ENCODE measurements at regions not wholly inside any gene's neighbourhood (a gene's known extent, or its start where the extent isn't known, plus 50 kb on each side); places are given as distances from the start of the nearest gene placed in this dataset.
A peak's percentile ranks its signal among the peaks of the same experiment; 100 is the strongest.

DNA sequence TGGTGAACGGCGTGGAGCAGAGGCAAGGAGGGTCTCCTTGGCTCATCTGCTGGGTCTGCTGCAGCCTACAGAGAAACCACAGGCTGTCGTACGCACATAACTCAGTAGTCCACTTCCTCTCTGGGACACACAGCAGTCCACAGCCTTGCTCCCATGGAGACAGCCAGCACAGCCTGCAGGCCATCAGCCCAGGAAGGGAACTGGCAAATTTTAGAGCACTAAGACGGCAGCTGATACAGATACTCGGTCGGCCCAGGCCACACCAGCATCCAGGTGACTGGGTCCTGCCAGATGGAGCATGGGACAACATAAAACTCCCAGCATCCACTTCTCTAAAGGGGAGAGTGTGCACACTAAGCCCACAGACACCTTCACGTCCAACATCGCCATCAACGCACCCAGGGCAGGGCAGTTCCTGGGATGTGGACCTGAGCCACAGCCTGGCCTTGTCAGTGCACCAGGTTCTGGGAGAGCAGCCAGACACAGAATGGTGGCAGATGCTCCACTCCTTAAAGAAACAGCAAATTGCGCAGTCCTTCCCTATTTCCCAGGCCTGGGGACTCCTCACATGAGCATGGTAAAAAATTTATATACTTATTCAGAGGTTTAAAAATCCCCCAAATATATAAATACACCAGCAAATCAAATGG lies 247.1 kb upstream of the RAB4A start:
- no peak for TF ChIP-seq CTCF (IDR thresholded peaks at IDR 0.05; ENCODE audit: low read depth, low read length, missing control alignments)
- DNase-seq (ENCODE audit: extremely low read depth, low read depth), result no peak

GRCh38 chr1:229024528-229025130 lies 246.3 kb upstream of the RAB4A start:
- H3K4me3 ChIP-seq (replicated peaks; ENCODE audit: low read depth, low read length), result no peak overlapping the region
- peak; percentile 84 for DNase-seq (ENCODE audit: extremely low read depth, low read depth)
- no peak for TF ChIP-seq CTCF (IDR thresholded peaks at IDR 0.05; ENCODE audit: low read depth, low read length, missing control alignments)

More for the DNA sequence above, 247.1 kb upstream of the RAB4A start:
- no peak overlapping the region for H3K4me3 ChIP-seq (replicated peaks; ENCODE audit: low read depth, low read length)

- no peak overlapping the region for H3K4me3 ChIP-seq (replicated peaks; ENCODE audit: low read depth, low read length)
- TF ChIP-seq CTCF (IDR thresholded peaks at IDR 0.05; ENCODE audit: low read depth, low read length, missing control alignments), result no peak
- no peak for DNase-seq (ENCODE audit: extremely low read depth, low read depth)
Measured at GRCh38 chr1:229025576-229025975, 245.3 kb upstream of the RAB4A start.

DNA sequence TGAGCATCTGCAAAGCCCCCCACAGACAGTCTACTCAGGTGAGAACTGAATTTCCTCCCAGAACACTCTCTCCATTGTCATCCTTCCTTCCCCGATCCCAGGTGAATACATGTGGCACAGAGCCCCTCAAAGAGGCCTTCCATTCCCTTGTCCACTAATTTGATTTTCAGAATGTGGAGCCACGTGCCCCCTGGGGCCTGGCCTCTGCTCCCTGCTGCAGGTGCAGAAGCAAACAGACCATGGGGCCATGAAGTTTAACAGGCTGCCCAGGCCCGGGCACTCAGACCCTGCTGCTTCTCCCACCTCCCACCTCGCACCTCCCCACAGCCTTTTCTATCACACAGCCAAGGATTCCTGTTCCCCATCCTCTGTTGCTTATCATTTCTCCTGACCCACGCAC lies 243.8 kb upstream of the RAB4A start:
- H3K4me3 ChIP-seq (replicated peaks; ENCODE audit: low read depth, low read length), result no peak overlapping the region
- DNase-seq (ENCODE audit: extremely low read depth, low read depth), result no peak
- TF ChIP-seq CTCF (IDR thresholded peaks at IDR 0.05; ENCODE audit: low read depth, low read length, missing control alignments), result no peak

- TF ChIP-seq CTCF (IDR thresholded peaks at IDR 0.05; ENCODE audit: low read depth, low read length, missing control alignments), result no peak
- H3K4me3 ChIP-seq (replicated peaks; ENCODE audit: low read depth, low read length), result no peak overlapping the region
- DNase-seq (ENCODE audit: extremely low read depth, low read depth), result no peak
Measured at GRCh38 chr1:229027622-229028182, 243.2 kb upstream of the RAB4A start.

GRCh38 chr1:229028544-229028943 lies 242.4 kb upstream of the RAB4A start:
- TF ChIP-seq CTCF (IDR thresholded peaks at IDR 0.05; ENCODE audit: low read depth, low read length, missing control alignments), result no peak
- no peak overlapping the region for H3K4me3 ChIP-seq (replicated peaks; ENCODE audit: low read depth, low read length)
- DNase-seq (ENCODE audit: extremely low read depth, low read depth), result no peak

Data from HFF-Myc (cell line).